ENCODE measurements at regions not wholly inside any gene's neighbourhood (a gene's known extent, or its start where the extent isn't known, plus 50 kb on each side); places are given as distances from the start of the nearest gene placed in this dataset.

DNA sequence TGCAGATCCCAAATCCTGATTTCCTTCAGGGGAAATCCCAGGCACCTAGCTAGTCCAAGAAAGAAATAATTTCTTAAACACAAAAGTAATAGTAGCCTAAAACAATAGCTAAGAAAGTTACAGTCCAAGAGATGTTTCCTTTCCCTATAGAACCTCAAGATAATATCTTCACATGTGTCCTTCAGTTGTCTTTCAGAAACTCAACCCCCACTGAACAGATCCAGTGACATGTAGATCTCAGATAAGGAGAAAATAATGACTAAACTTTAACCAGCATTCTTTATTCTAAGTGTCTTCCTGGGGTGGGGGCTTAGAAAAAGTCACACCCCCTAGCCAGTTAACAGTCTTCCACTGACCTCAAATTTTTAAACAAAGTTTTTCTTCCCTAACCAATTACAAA, 131.3 kb upstream of the ADRA1B start:
- no peak overlapping the region for H3K4me3 ChIP-seq
- no peak overlapping the region for H3K27ac ChIP-seq
- no peaks in the 10 kb centered on the region for H3K36me3 ChIP-seq
- DNase-seq = no peak
- H3K27me3 ChIP-seq = no peaks in the 10 kb centered on the region
- no peaks in the 10 kb centered on the region for H3K9me3 ChIP-seq
- H3K4me1 ChIP-seq = peaks cover 0 to 4% (median 0%) of the 10 kb centered on the region in 4 donors
- TF ChIP-seq, protein P1, sequence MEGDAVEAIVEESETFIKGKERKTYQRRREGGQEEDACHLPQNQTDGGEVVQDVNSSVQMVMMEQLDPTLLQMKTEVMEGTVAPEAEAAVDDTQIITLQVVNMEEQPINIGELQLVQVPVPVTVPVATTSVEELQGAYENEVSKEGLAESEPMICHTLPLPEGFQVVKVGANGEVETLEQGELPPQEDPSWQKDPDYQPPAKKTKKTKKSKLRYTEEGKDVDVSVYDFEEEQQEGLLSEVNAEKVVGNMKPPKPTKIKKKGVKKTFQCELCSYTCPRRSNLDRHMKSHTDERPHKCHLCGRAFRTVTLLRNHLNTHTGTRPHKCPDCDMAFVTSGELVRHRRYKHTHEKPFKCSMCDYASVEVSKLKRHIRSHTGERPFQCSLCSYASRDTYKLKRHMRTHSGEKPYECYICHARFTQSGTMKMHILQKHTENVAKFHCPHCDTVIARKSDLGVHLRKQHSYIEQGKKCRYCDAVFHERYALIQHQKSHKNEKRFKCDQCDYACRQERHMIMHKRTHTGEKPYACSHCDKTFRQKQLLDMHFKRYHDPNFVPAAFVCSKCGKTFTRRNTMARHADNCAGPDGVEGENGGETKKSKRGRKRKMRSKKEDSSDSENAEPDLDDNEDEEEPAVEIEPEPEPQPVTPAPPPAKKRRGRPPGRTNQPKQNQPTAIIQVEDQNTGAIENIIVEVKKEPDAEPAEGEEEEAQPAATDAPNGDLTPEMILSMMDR (IDR thresholded peaks at IDR 0.05) = no peak
- TF ChIP-seq POLR2A (IDR thresholded peaks at IDR 0.05) = no peak

- Histone ChIP-seq H3K27ac (no peak overlapping the region), H3K4me1 (peaks cover 0 to 4% (median 0%) of the 10 kb centered on the region in 4 donors), H3K9me3 (no peaks in the 10 kb centered on the region), H3K27me3 (no peaks in the 10 kb centered on the region), H3K36me3 (no peaks in the 10 kb centered on the region), H3K4me3 (no peak overlapping the region)
- TF ChIP-seq POLR2A (IDR thresholded peaks at IDR 0.05) = no peak
- TF ChIP-seq, protein P1 (IDR thresholded peaks at IDR 0.05) = no peak
- no peak for DNase-seq
These were observed 130.6 kb upstream of the ADRA1B start for GRCh38 chr5:159785656-159786055.

- no peak for TF ChIP-seq POLR2A (IDR thresholded peaks at IDR 0.05)
- TF ChIP-seq, protein P1 (IDR thresholded peaks at IDR 0.05) = no peak
- no peak for DNase-seq
- Histone ChIP-seq H3K27me3 (no peaks in the 10 kb centered on the region), H3K36me3 (no peaks in the 10 kb centered on the region), H3K9me3 (no peaks in the 10 kb centered on the region), H3K4me3 (no peak overlapping the region), H3K4me1 (peaks cover 0 to 4% (median 0%) of the 10 kb centered on the region in 4 donors), H3K27ac (peak overlapping the region in 1 of 4 donors; percentile 33)
These were observed 130.1 kb upstream of the ADRA1B start for GRCh38 chr5:159786201-159786600.

GRCh38 chr5:159786901-159787691, 129.2 kb upstream of the ADRA1B start:
- peak overlapping the region in 1 of 4 donors; percentile 64 for H3K27ac ChIP-seq

GRCh38 chr5:159787837-159788236, 128.4 kb upstream of the ADRA1B start:
- DNase-seq = no peak
- TF ChIP-seq POLR2A (IDR thresholded peaks at IDR 0.05) = no peak
- TF ChIP-seq, protein P1 (IDR thresholded peaks at IDR 0.05) = no peak
- peak overlapping the region; percentile 27 to 64 (median 53) for H3K27ac ChIP-seq

More at GRCh38 chr5:159786901-159787691, 129.2 kb upstream of the ADRA1B start:
- peak in 1 of 3 donors; percentile 67 for DNase-seq
- no peaks in the 10 kb centered on the region for H3K36me3 ChIP-seq
- peaks cover 0 to 4% (median 0%) of the 10 kb centered on the region in 4 donors for H3K4me1 ChIP-seq
- no peaks in the 10 kb centered on the region for H3K27me3 ChIP-seq
- TF ChIP-seq POLR2A (IDR thresholded peaks at IDR 0.05) = no peak
- TF ChIP-seq, protein P1 (IDR thresholded peaks at IDR 0.05) = no peak
- H3K4me3 ChIP-seq = no peak overlapping the region
- no peaks in the 10 kb centered on the region for H3K9me3 ChIP-seq

More at GRCh38 chr5:159787837-159788236, 128.4 kb upstream of the ADRA1B start:
- Histone ChIP-seq H3K27me3 (no peaks in the 10 kb centered on the region), H3K9me3 (no peaks in the 10 kb centered on the region), H3K4me1 (peaks cover 0 to 4% (median 0%) of the 10 kb centered on the region in 4 donors), H3K36me3 (no peaks in the 10 kb centered on the region), H3K4me3 (no peak overlapping the region)
